ENCODE measurements at regions not wholly inside any gene's neighbourhood (a gene's known extent, or its start where the extent isn't known, plus 50 kb on each side); places are given as distances from the start of the nearest gene placed in this dataset.

DNA sequence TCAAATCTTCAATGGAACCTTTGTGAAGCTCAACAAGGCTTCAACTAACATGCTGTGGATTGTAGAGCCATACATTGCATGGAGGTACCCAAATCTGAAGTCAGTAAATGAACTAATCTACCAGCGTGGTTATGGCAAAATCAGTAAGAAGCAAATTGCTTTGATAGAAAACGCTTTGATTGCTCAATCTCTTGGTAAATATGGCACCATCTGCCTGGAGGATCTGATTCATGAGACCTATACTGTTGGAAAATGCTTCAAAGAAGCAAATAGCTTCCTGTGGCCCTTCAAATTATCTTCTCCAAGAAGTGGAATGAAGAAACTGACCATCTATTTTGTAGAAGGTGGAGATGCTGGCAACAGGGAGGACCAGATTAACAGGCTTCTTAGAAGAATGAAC lies 54.7 kb upstream of the TTC39B start:
- TF ChIP-seq, protein P1, sequence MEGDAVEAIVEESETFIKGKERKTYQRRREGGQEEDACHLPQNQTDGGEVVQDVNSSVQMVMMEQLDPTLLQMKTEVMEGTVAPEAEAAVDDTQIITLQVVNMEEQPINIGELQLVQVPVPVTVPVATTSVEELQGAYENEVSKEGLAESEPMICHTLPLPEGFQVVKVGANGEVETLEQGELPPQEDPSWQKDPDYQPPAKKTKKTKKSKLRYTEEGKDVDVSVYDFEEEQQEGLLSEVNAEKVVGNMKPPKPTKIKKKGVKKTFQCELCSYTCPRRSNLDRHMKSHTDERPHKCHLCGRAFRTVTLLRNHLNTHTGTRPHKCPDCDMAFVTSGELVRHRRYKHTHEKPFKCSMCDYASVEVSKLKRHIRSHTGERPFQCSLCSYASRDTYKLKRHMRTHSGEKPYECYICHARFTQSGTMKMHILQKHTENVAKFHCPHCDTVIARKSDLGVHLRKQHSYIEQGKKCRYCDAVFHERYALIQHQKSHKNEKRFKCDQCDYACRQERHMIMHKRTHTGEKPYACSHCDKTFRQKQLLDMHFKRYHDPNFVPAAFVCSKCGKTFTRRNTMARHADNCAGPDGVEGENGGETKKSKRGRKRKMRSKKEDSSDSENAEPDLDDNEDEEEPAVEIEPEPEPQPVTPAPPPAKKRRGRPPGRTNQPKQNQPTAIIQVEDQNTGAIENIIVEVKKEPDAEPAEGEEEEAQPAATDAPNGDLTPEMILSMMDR (IDR thresholded peaks at IDR 0.05): no peak
- TF ChIP-seq POLR2AphosphoS5 (IDR thresholded peaks at IDR 0.05) (no peak), POLR2A (IDR thresholded peaks at IDR 0.05) (no peak), EP300 (IDR thresholded peaks at IDR 0.05; ENCODE audit: low read depth) (no peak)
- H3K9me3 ChIP-seq: no peaks in the 10 kb centered on the region
- 14 to 57% methylated on average over 1 to 2 of the region's 2 CpGs for WGBS, 2 donors (ENCODE audit: low coverage in 1 of 2)
- H3K27ac ChIP-seq: no peak overlapping the region
- intact Hi-C loops (cut with DNase I; ENCODE audit: low total_unique reads): no loop called here
- no peaks in the 10 kb centered on the region for H3K36me3 ChIP-seq
- peaks cover 0 to 9% (median under 1%) of the 10 kb centered on the region in 4 donors for H3K4me1 ChIP-seq
- DNase-seq: no peak
- in situ Hi-C loops (cut with MboI; ENCODE audit: low pct_ligation_motif_present in 1 of 4, low pct_unique_long_range_greater_than_20kb in 1 of 4, low sequenced_read_pairs in 3 of 4): no loop called here
- no peaks in the 10 kb centered on the region for H3K27me3 ChIP-seq
- H3K4me3 ChIP-seq: no peak overlapping the region

DNA sequence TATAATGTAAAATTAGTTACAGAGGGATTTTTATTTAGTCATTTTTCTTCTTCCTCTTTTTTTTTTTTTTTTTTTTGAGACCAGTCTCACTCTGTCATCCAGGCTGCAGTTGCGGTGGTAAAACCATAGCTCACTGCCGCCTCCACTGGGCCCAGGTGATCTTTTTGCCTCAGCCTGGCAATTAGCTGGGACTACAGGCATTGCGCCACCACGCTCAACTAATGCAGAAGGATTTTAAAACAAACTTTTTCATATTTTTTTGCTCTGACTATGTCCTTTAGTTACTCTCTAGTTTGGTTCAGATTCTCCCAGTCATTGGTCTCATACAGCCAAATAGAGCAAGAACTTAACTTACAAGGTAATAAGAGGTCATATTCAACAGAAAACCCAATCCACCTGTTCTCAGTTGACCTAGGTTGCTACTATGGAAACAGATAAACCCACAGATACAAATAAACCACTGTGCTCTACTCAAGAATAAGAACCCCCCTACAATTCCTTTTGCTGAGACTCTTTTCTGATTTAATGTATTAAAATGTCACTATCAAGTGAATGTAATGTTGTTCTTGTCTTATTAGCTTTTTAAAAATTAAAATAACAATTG lies 50.1 kb upstream of the TTC39B start:
- peak; percentile 66 for DNase-seq
- no peaks in the 10 kb centered on the region for H3K36me3 ChIP-seq
- H3K27me3 ChIP-seq: no peaks in the 10 kb centered on the region
- in situ Hi-C loops (cut with MboI; ENCODE audit: low pct_ligation_motif_present in 1 of 4, low pct_unique_long_range_greater_than_20kb in 1 of 4, low sequenced_read_pairs in 3 of 4) (no loop called here), intact Hi-C loops (cut with DNase I; ENCODE audit: low total_unique reads) (no loop called here)
- H3K27ac ChIP-seq: peak overlapping the region in 1 of 4 donors; percentile 29
- no peak overlapping the region for H3K4me3 ChIP-seq
- TF ChIP-seq, protein P1 (IDR thresholded peaks at IDR 0.05): peak in 4 of 5 experiments; percentile 25 to 52 (median 37)
- TF ChIP-seq POLR2A (IDR thresholded peaks at IDR 0.05): no peak
- WGBS, 2 donors (ENCODE audit: low coverage in 1 of 2): 47% methylated on average over 4 of the region's 4 CpGs; no CpG with 5 or more reads in 1 of the 2 donors
- no peaks in the 10 kb centered on the region for H3K9me3 ChIP-seq
- H3K4me1 ChIP-seq: peaks cover 0 to 14% (median 2%) of the 10 kb centered on the region in 4 donors
